Endothelial cell of umbilical vein (primary cell): ENCODE measurements at regions not wholly inside any gene's neighbourhood (a gene's known extent, or its start where the extent isn't known, plus 50 kb on each side); places are given as distances from the start of the nearest gene placed in this dataset.
A peak's percentile ranks its signal among the peaks of the same experiment; 100 is the strongest.

Experiments
- BruUV-seq: library from RNA; stranded (reverse); fragments of 400-500 nt; replicated peaks from 2 replicates; lab custom pipeline; 2021; lab: Mats Ljungman, UMichigan
- CTCF ChIA-PET: fragments of 300-600, 350-600 bp; sonication (Branson Sonifier 250); formaldehyde crosslinking; loops from one replicate; lab custom pipeline; 2021; ENCODE audit warnings: antibody characterized with exemption, inconsistent platforms; lab: Charles Lee
- POLR2A ChIA-PET: fragments of 300-600, 350-600 bp; sonication (Branson Sonifier 250); formaldehyde crosslinking; loops from one replicate; lab custom pipeline; 2021; ENCODE audit warnings: antibody characterized with exemption, inconsistent platforms; lab: Charles Lee
- DNase-seq: peaks from one replicate; pipeline ENCODE4 v3.0.0-alpha.2; 2011; ENCODE audit warnings: low read depth, low spot score
- FAIRE-seq: peaks from 2 replicates; lab custom pipeline; 2011; peaks lifted over from hg19 to GRCh38; lab: Jason Lieb, UNC
- H2AFZ ChIP-seq: 2 replicates; pipeline ENCODE4 v1.6.0; 2012; ENCODE audit warnings: low read depth, low read length, control low read depth, inconsistent platforms
- H3K27ac ChIP-seq: 2 replicates; pipeline ENCODE4 v1.5.1; 2011; ENCODE audit warnings: low read depth, mild to moderate bottlenecking, control low read depth, low read length, moderate library complexity; ENCODE audit not compliant: insufficient read depth
- H3K27me3 ChIP-seq, 2 experiments: 2 replicates each; pipeline versions ENCODE4 v1.6.0 to v1.6.1; 2011; ENCODE audit warnings: low read length in 2 of 2, mixed read lengths in 1 of 2; ENCODE audit not compliant: control insufficient read depth in 2 of 2, insufficient read depth in 2 of 2
- H3K36me3 ChIP-seq, 2 experiments: 2 replicates in 1 of 2; 3 replicates in 1 of 2; pipeline ENCODE4 v1.5.1; 2011; ENCODE audit warnings: low read length in 2 of 2, mild to moderate bottlenecking in 1 of 2, moderate library complexity in 1 of 2; ENCODE audit not compliant: control insufficient read depth in 2 of 2, insufficient read depth in 2 of 2; ENCODE audit errors: extremely low read depth in 1 of 2
- H3K4me1 ChIP-seq: 3 replicates; pipeline ENCODE4 v1.5.1; 2011; ENCODE audit warnings: mild to moderate bottlenecking, low read length; ENCODE audit not compliant: control insufficient read depth, insufficient read depth; ENCODE audit errors: extremely low read depth
- H3K4me2 ChIP-seq: 2 replicates; pipeline ENCODE4 v1.6.1; 2011; ENCODE audit warnings: low read length, control low read depth, mixed read lengths; ENCODE audit not compliant: insufficient read depth
- H3K4me3 ChIP-seq, 3 experiments: fragments of 200-600 bp in 1 of 3; sonication (generic), shearing (Covaris generic) in 1 of 3; replicated peaks in 1 of 3; 2 replicates each; pipeline ENCODE4 v1.5.1; 2011 to 2016; ENCODE audit warnings: control low read depth in 3 of 3, low read length in 3 of 3, mild to moderate bottlenecking in 2 of 3, inconsistent platforms in 1 of 3, low read depth in 1 of 3, moderate library complexity in 1 of 3; ENCODE audit not compliant: insufficient read depth in 1 of 3
- H3K79me2 ChIP-seq: 2 replicates; pipeline ENCODE4 v1.6.0; 2012; ENCODE audit warnings: low read length, inconsistent platforms; ENCODE audit not compliant: control insufficient read depth, insufficient read depth
- H3K9ac ChIP-seq: replicated peaks from 2 replicates; pipeline ENCODE3; 2011; ENCODE audit warnings: low read length, control low read depth; ENCODE audit not compliant: insufficient read depth; ENCODE audit errors: extremely low read depth
- H3K9me1 ChIP-seq: replicated peaks from 3 replicates; pipeline ENCODE4 v1.6.0; 2011; ENCODE audit warnings: mild to moderate bottlenecking, low read length; ENCODE audit not compliant: control insufficient read depth, insufficient read depth; ENCODE audit errors: extremely low read depth
- H3K9me3 ChIP-seq: replicated peaks from 2 replicates; pipeline ENCODE4 v1.5.1; 2012; ENCODE audit warnings: low read length, inconsistent platforms; ENCODE audit not compliant: control insufficient read depth, insufficient read depth
- H4K20me1 ChIP-seq: replicated peaks from 2 replicates; pipeline ENCODE3; 2011; ENCODE audit warnings: mild to moderate bottlenecking, low read length; ENCODE audit not compliant: control insufficient read depth, insufficient read depth; ENCODE audit errors: extremely low read depth
- MYC ChIP-seq: IDR thresholded peaks from one replicate; pipeline ENCODE4 v1.6.1; 2011; ENCODE audit warnings: mild to moderate bottlenecking, low read depth, low read length
- POLR2A ChIP-seq: IDR thresholded peaks from 2 replicates; pipeline ENCODE4 v1.6.1; 2012; ENCODE audit warnings: low read depth, mild to moderate bottlenecking, control low read depth, low read length
- POLR2AphosphoS5 ChIP-seq: IDR thresholded peaks from 2 replicates; pipeline ENCODE4 v1.6.1; 2012; ENCODE audit warnings: low read depth, mild to moderate bottlenecking, control low read depth, low read length, moderate library complexity; ENCODE audit not compliant: insufficient read depth
- dilution Hi-C: fragments of 300-500 bp; cut with MboI; formaldehyde crosslinking; loops from one replicate; pipeline ENCODE4 v1.15.0; 2019; ENCODE audit warnings: low sequenced_read_pairs; ENCODE audit not compliant: extremely low pct_ligation_motif_present
- intact Hi-C: fragments of 100-400 bp; cut with micrococcal nuclease; formaldehyde crosslinking; loops from one replicate; pipeline ENCODE4 v1.10.0; 2022
- TF ChIP-seq, protein P1 (sequence below), 2 donors: IDR thresholded peaks; 1 replicate in 1 of 2; 2 replicates in 1 of 2; pipeline ENCODE4 v1.5.1; 2011; ENCODE audit warnings: low read length in 2 of 2, mild to moderate bottlenecking in 2 of 2, moderate library complexity in 2 of 2, control low read depth in 1 of 2, inconsistent platforms in 1 of 2, low read depth in 1 of 2; ENCODE audit not compliant: insufficient read depth in 1 of 2; ENCODE audit errors: extremely low read depth in 1 of 2

DNA sequence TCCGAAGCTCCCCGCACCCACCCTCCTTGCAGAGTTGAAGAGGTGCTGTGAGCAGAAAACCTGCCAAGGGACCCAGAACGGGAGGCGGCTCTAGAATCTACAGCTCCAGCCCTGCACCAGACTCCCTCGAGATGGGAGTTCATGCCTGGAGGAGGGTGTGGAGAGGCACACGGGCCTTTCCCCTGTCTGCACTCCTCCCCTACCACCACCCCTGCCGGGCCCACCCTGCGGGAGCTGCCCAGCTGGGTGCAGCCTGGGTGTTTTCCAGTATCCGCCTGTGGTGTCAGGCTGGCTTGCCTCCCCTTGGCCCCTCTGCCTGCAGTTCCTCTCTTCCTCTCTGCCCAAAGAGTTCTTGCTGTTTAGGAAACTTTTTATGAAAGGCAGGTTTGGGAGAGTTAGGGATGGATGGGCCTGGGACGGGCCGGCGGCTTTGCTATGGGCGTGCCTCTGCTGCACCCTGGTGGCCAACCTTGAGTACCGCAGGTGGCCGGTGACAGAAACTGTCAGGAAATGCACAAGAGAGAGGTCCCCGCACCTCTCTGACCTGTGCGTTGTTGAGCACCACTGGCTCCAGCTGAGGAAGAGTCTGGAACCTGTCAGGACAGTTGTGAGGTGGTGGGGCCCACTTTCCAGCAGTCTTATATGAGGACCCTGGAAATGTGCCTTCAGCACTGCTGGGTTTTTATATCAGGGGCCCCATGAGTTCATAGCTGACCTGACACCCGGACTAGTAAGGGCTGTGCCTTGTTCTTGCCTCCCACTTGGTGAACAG is 354.1 kb downstream of the SEC14L1 start:
- no TSS peak for BruUV-seq
- Histone ChIP-seq H3K4me1 (peaks cover 3% of the 10 kb centered on the region), H3K36me3 (peaks cover 2 to 5% of the 10 kb centered on the region in 2 experiments), H3K4me2 (no peak overlapping the region), H3K27me3 (no peaks in the 10 kb centered on the region), H3K27ac (no peak overlapping the region), H3K9ac (no peak overlapping the region), H4K20me1 (no peaks in the 10 kb centered on the region), H3K4me3 (no peak overlapping the region), H3K79me2 (no peaks in the 10 kb centered on the region), H3K9me1 (no peaks in the 10 kb centered on the region), H3K9me3 (no peaks in the 10 kb centered on the region), H2AFZ (no peak overlapping the region)
- ChIA-PET POLR2A (no interaction called here), CTCF (interaction anchor here (0.5 to 6.0 kb wide), 18 partner anchors 43 to 518 kb away, joined by 3 to 88 read pairs (median 4); no protein-coding TSS in a partner anchor)
- no peak for TF ChIP-seq MYC
- TF ChIP-seq, protein P1, sequence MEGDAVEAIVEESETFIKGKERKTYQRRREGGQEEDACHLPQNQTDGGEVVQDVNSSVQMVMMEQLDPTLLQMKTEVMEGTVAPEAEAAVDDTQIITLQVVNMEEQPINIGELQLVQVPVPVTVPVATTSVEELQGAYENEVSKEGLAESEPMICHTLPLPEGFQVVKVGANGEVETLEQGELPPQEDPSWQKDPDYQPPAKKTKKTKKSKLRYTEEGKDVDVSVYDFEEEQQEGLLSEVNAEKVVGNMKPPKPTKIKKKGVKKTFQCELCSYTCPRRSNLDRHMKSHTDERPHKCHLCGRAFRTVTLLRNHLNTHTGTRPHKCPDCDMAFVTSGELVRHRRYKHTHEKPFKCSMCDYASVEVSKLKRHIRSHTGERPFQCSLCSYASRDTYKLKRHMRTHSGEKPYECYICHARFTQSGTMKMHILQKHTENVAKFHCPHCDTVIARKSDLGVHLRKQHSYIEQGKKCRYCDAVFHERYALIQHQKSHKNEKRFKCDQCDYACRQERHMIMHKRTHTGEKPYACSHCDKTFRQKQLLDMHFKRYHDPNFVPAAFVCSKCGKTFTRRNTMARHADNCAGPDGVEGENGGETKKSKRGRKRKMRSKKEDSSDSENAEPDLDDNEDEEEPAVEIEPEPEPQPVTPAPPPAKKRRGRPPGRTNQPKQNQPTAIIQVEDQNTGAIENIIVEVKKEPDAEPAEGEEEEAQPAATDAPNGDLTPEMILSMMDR (IDR thresholded peaks at IDR 0.05; ENCODE audit: extremely low read depth in 1 of 2, insufficient read depth in 1 of 2, low read depth in 1 of 2, low read length in 2 of 2): peak; percentile 83 to 94
- dilution Hi-C loops: no loop called here
- DNase-seq (peak; percentile 60), FAIRE-seq (peak; percentile 85)
- intact Hi-C loops: loop anchor here (1.0 to 5.0 kb wide), 4 partner anchors 65 to 238 kb away; no protein-coding TSS in a partner anchor

DNA sequence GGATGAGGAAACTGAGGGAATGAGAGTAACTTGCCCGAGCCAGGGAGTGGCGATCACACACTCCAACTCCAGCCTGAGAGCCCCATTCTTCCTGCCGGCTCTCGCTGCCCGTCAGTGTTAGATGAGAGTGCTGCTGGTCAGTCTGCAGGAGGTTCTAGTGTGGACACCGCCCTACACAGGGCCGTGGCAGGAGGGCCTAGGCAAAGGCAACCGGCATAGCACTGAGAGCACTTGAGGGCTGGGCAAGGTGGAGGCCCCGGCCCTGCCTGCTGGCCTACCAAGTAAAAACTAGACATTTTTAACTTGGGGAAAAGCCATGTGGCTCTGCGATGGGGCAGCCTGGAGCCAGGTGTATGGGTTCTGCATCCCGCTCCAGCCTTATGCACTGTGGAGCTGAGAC is 354.8 kb downstream of the SEC14L1 start:
- no peak for FAIRE-seq
- no peaks in the 10 kb centered on the region for H3K27me3 ChIP-seq
- H4K20me1 ChIP-seq: no peaks in the 10 kb centered on the region
- no peaks in the 10 kb centered on the region for H3K79me2 ChIP-seq
- H3K27ac ChIP-seq: no peak overlapping the region
- peaks cover 3% of the 10 kb centered on the region for H3K4me1 ChIP-seq
- H2AFZ ChIP-seq: no peak overlapping the region
- H3K36me3 ChIP-seq: peaks cover 0 to 4% of the 10 kb centered on the region in 2 experiments
- no peak for TF ChIP-seq MYC
- TF ChIP-seq POLR2A: no peak
- TF ChIP-seq POLR2AphosphoS5: no peak
- dilution Hi-C loops: no loop called here
- no peaks in the 10 kb centered on the region for H3K9me1 ChIP-seq
- H3K4me2 ChIP-seq: no peak overlapping the region
- no peaks in the 10 kb centered on the region for H3K9me3 ChIP-seq
- ChIA-PET CTCF (interaction anchor here (0.6 to 6.0 kb wide), 13 partner anchors 44 to 517 kb away, joined by 3 to 88 read pairs (median 4); no protein-coding TSS in a partner anchor), POLR2A (no interaction called here)
- no TSS peak for BruUV-seq
- intact Hi-C loops: loop anchor here (1.0 to 5.0 kb wide), 4 partner anchors 65 to 238 kb away; no protein-coding TSS in a partner anchor
- H3K9ac ChIP-seq: no peak overlapping the region
- no peak overlapping the region for H3K4me3 ChIP-seq
- no peak for DNase-seq
